DMS114 treated with DMSO at 0.1 percent for 48 hours (cell line): ENCODE measurements at regions not wholly inside any gene's neighbourhood (a gene's known extent, or its start where the extent isn't known, plus 50 kb on each side); places are given as distances from the start of the nearest gene placed in this dataset.
"Not testable (repeated sequence)": the region's sequence is repeated elsewhere in the genome, so short reads cannot be mapped to it uniquely, and the experiment has no call there.

Source experiments
- DNase-seq: peaks from one replicate; lab custom pipeline; 2025; ENCODE audit not compliant: unreplicated experiment; lab: John Stamatoyannopoulos, UW

DNA sequence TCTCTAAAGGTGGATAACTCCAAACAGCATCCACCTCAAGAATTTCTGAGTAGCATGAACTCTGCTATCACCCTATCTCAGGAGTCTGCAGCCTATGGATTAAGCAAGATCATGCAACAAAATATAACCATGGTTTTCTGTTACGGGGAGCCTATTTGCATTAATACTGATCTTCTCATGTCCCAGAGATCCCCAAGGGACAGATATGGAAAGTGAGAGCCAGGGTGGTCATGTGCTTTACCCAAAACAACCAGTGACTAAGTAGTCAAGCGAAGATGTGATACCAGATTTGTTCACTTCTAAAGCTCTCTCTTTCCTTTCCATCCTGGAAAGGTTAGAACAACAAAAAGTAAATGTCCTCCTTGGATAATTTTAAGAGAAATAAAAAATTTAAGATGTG lies 125.1 kb downstream of the PRRX1 start:
- DNase-seq, result no peak

- no peak for DNase-seq
These were observed 126.2 kb downstream of the PRRX1 start for GRCh38 chr1:170790175-170790574.

- no peak for DNase-seq
These were observed 126.7 kb downstream of the PRRX1 start for GRCh38 chr1:170790651-170791071.

DNA sequence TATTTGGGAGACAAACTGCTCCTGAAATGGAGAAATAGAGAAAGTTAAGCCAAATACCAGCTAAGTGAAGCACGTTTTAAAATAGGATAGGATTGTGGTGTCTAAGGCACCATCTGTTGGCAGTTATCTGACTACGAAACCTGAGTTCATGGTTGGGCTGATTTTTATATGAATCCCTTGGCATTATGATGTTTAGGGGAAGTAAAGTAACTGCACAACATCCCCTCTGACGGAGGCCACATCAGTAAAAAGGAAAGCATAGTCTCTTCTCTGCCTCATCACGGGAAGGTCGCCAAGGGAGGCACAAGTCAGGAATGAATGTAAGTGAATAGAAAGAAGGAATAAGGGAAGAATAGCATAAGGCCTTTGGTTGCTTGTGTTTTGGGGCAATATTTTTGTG lies 128.0 kb downstream of the PRRX1 start:
- no peak for DNase-seq

DNA sequence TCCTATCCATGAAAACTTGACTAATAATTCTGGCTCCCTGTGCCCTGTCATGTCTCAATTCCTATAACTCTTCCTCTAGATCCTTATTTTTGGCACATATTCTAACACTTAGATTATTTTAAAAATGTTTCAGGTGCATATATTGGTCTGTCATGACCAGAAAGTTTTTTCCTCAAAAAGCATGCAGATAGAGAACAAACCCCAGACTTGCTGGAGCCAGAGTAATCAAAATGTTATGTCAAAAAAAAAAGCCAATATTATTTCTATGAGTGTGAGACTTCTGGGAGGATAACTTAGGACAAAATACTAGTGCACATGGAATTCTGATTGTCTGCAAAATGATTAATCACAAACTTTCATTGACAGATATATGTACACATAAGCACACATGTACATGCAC lies 135.1 kb upstream of the MROH9 start:
- DNase-seq, result no peak

GRCh38 chr1:170800812-170801211 lies 134.5 kb upstream of the MROH9 start:
- no peak for DNase-seq

- no peak for DNase-seq
These were observed 131.6 kb upstream of the MROH9 start for GRCh38 chr1:170803711-170804110.

DNA sequence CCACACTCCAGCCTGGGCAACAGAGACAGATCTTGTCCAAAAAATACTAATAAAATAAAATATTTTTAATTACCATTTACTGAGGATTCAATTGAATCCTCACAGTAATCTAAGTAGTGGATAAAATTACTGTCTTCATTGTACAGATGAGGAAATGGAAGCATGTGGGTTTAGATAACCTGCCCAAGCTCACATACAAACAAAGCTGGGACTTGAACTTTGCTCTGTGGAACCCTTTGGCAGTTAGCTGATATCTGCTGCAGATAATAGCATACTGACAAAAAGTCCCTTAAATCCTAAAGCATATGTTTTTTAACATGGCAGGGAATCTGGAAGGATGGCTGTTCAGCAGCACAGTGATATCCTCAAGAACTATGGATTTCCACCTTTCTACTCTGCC lies 130.9 kb upstream of the MROH9 start:
- DNase-seq, result no peak

- no peak for DNase-seq
These were observed 130.5 kb upstream of the MROH9 start for GRCh38 chr1:170804879-170805278.

GRCh38 chr1:170806961-170807360 lies 128.4 kb upstream of the MROH9 start:
- DNase-seq, result no peak

DNA sequence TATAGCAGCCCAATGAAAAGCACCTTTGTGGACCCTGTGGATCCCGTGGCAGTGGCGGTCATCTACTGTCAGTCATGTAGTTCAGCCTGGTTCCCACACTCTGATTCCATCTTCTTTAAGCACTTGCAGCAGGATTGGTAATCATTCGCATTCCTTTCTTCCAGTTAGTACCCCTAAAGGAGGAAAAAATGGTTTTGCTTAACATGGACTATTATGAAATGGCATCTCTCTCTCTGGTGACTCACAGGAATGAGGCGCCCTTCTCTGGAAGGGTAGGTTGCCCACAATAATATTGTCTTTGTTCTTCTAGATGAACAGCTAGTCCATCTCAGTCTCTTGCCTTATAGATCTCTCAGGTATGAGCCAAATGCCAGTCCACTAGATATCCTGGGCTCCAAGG lies 127.9 kb upstream of the MROH9 start:
- DNase-seq, result no peak

- DNase-seq, result no peak
These were observed 127.0 kb upstream of the MROH9 start for GRCh38 chr1:170808216-170808885.

GRCh38 chr1:170811013-170811412 lies 124.3 kb upstream of the MROH9 start:
- not testable (repeated sequence) for DNase-seq

DNA sequence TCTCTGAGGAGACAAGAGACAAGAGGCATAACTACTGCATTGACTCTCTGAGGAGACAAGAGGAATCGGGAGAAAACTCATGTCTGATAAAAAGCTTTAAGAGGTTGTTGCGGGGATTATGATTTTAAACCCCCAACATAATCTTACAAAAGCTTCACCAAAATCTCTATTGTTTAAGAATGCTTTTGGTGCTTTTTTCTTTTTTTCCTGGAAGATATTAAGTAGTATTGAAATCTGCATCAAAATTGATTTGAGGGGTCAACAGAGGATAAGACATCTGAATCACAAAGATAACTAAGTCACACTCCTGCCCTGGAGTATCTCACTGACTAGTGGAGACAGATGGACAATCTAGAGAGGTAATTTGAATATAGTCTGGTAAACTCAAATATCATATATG lies 115.6 kb upstream of the MROH9 start:
- DNase-seq, result no peak

- no peak for DNase-seq
These were observed 112.2 kb upstream of the MROH9 start for GRCh38 chr1:170823120-170823519.

DNA sequence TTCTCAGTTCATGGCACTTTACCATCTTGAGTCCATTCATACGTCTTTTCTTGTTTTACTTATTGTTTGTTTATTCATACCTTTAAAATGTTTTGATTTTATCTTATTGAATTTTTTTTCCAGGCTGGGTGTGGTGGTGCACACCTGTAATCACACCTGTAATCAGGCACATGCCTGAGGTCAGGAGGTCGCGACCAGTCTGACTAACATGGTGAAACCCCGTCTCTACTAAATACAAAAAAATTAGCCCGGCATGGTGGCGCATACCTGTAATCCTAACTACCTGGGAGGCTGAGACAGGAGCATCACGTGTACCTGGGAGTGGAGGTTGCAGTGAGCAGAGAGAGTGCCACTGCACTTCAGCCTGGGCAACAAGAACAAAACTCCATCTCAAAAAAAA lies 104.1 kb upstream of the MROH9 start:
- DNase-seq, result no peak

GRCh38 chr1:170836141-170836540 lies 99.2 kb upstream of the MROH9 start:
- no peak for DNase-seq

GRCh38 chr1:170840371-170840770 lies 95.0 kb upstream of the MROH9 start:
- no peak for DNase-seq

GRCh38 chr1:170853302-170853701 lies 82.0 kb upstream of the MROH9 start:
- no peak for DNase-seq

DNA sequence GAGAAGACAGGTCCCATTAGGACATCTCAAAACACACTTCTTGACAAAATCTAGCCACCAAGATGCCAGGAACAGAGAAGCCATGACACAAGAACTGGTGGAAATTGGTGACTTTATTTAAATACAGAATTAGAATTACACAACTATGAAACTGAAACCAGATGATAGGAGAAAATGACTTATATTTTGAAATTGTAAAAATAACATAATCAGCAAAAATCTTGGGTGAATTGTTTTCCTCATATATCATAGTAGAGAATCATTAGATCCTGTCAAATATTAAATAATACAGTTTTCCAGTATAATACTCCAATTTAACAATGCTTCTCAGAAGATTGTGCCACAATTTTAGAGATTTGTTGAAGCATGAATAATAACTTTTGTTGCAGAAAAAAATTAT lies 81.5 kb upstream of the MROH9 start:
- no peak for DNase-seq

GRCh38 chr1:170854677-170855076 lies 80.7 kb upstream of the MROH9 start:
- no peak for DNase-seq

DNA sequence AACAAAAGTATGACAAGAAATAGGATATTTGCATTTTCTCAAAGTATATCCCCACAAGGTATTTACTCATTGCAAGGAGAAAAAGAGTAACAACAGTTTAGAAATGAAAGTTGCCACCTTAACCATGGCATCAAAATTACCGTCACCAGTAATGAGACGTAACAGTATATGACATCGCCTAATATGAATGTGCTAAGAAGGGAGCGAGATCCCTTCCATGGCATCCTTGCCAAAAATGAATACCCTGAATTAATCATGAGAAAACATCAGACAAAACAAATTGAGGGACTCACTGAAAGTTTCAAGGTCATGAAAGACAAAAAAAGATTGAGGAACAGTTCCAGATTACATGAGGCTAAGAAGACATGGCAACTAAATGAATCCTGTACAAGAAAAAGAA lies 78.9 kb upstream of the MROH9 start:
- no peak for DNase-seq

GRCh38 chr1:170857955-170858354 lies 77.4 kb upstream of the MROH9 start:
- DNase-seq, result no peak

- DNase-seq, result no peak
These were observed 71.7 kb upstream of the MROH9 start for GRCh38 chr1:170863621-170864020.
